Mucosa of descending colon (tissue), 3 donors: ENCODE measurements at regions not wholly inside any gene's neighbourhood (a gene's known extent, or its start where the extent isn't known, plus 50 kb on each side); places are given as distances from the start of the nearest gene placed in this dataset.

Experiments
- ATAC-seq: fragments of 200-7000 bp; cut with Tn5 transposase; one replicate; pipeline ENCODE4 v1.9.1; 2020; ENCODE audit warnings: mild to moderate bottlenecking, moderate library complexity
- DNase-seq, 3 donors: peaks; one replicate each; pipeline ENCODE4 v3.0.0-alpha.2; 2020
- H3K36me3 ChIP-seq: fragments of 200-600 bp; one replicate; pipeline ENCODE4 v1.8.0; 2021; ENCODE audit warnings: low read depth, mild to moderate bottlenecking
- H3K4me1 ChIP-seq: fragments of 200-600 bp; one replicate; pipeline ENCODE4 v1.8.0; 2021; ENCODE audit warnings: low read depth, mild to moderate bottlenecking
- H3K4me3 ChIP-seq: fragments of 200-600 bp; one replicate; pipeline ENCODE4 v1.8.0; 2021; ENCODE audit warnings: mild to moderate bottlenecking
- H3K9me3 ChIP-seq: fragments of 200-600 bp; one replicate; pipeline ENCODE4 v1.8.0; 2021; ENCODE audit warnings: mild to moderate bottlenecking
- CTCF ChIP-seq: fragments of 200-600 bp; IDR thresholded peaks from one replicate; pipeline ENCODE4 v1.8.0; 2022; ENCODE audit warnings: antibody characterized with exemption, mild to moderate bottlenecking
- intact Hi-C, 2 donors: fragments of 100-400 bp; cut with DNase I in 1 of 2; cut with micrococcal nuclease in 1 of 2; formaldehyde crosslinking; loops; one replicate each; pipeline versions ENCODE4 v1.11.0 to v1.11.1; 2022; cut with DNase I, micrococcal nuclease
- donor health status: DM: no; HTN: no; CAD: no; lungs with moderate emphysema.
- donor health status: DM: no; HTN: no; CAD: no.
- donor health status: DM: no; HTN: yes; CAD: no.

- H3K9me3 ChIP-seq = no peaks in the 10 kb centered on the region
- no peak for TF ChIP-seq CTCF
- DNase-seq = no peak
- intact Hi-C loops = no loop called here
- no peak overlapping the region for H3K4me3 ChIP-seq
- ATAC-seq = no peak
- H3K36me3 ChIP-seq = no peaks in the 10 kb centered on the region
- no peaks in the 10 kb centered on the region for H3K4me1 ChIP-seq
These were observed 51.9 kb upstream of the PTPRK start for GRCh38 chr6:128572294-128572693.

GRCh38 chr6:128570680-128571063 is 50.3 kb upstream of the PTPRK start:
- H3K4me1 ChIP-seq = no peaks in the 10 kb centered on the region
- no peaks in the 10 kb centered on the region for H3K36me3 ChIP-seq
- TF ChIP-seq CTCF = no peak
- H3K4me3 ChIP-seq = no peak overlapping the region
- no peaks in the 10 kb centered on the region for H3K9me3 ChIP-seq
- intact Hi-C loops = no loop called here
- DNase-seq (no peak), ATAC-seq (peak; percentile 9)

- Histone ChIP-seq H3K4me3 (no peak overlapping the region), H3K9me3 (no peaks in the 10 kb centered on the region), H3K4me1 (no peaks in the 10 kb centered on the region), H3K36me3 (no peaks in the 10 kb centered on the region)
- ATAC-seq (peak; percentile 46), DNase-seq (no peak)
- intact Hi-C loops = no loop called here
- no peak for TF ChIP-seq CTCF
These were observed 49.6 kb upstream of the PTPRK start for GRCh38 chr6:128569732-128570679.
